ENCODE measurements at regions not wholly inside any gene's neighbourhood (a gene's known extent, or its start where the extent isn't known, plus 50 kb on each side); places are given as distances from the start of the nearest gene placed in this dataset.

- ATAC-seq: no peak
- DNase-seq (ENCODE audit: missing footprints): no peak
- intact Hi-C loops (cut with DNase I): no loop called here
Observed at GRCh38 chr5:136720674-136721073, 355.3 kb upstream of the TRPC7 start.

- intact Hi-C loops (cut with DNase I): no loop called here
- ATAC-seq (no peak), DNase-seq (ENCODE audit: missing footprints) (no peak)
Observed at GRCh38 chr5:136717917-136718316, 352.6 kb upstream of the TRPC7 start.

- ATAC-seq (no peak), DNase-seq (ENCODE audit: missing footprints) (no peak)
- intact Hi-C loops (cut with DNase I): no loop called here
Observed at GRCh38 chr5:136714286-136714685, 348.9 kb upstream of the TRPC7 start.

- intact Hi-C loops (cut with DNase I): no loop called here
- DNase-seq (ENCODE audit: missing footprints): no peak
- no peak for ATAC-seq
Observed at GRCh38 chr5:136712628-136713027, 347.3 kb upstream of the TRPC7 start.

GRCh38 chr5:136710834-136711233 lies 345.5 kb upstream of the TRPC7 start:
- intact Hi-C loops (cut with DNase I): no loop called here
- ATAC-seq: no peak
- DNase-seq (ENCODE audit: missing footprints): no peak

GRCh38 chr5:136703706-136704105 lies 338.4 kb upstream of the TRPC7 start:
- ATAC-seq: no peak
- intact Hi-C loops (cut with DNase I): no loop called here
- no peak for DNase-seq (ENCODE audit: missing footprints)

GRCh38 chr5:136703036-136703435 lies 337.7 kb upstream of the TRPC7 start:
- ATAC-seq: no peak
- no peak for DNase-seq (ENCODE audit: missing footprints)
- intact Hi-C loops (cut with DNase I): no loop called here

- intact Hi-C loops (cut with DNase I): no loop called here
- DNase-seq (ENCODE audit: missing footprints) (no peak), ATAC-seq (no peak)
Observed at GRCh38 chr5:136701191-136701590, 335.8 kb upstream of the TRPC7 start.

GRCh38 chr5:136699651-136700050 lies 334.3 kb upstream of the TRPC7 start:
- DNase-seq (ENCODE audit: missing footprints) (no peak), ATAC-seq (no peak)
- intact Hi-C loops (cut with DNase I): no loop called here

GRCh38 chr5:136698970-136699369 lies 333.6 kb upstream of the TRPC7 start:
- intact Hi-C loops (cut with DNase I): no loop called here
- DNase-seq (ENCODE audit: missing footprints) (no peak), ATAC-seq (no peak)

GRCh38 chr5:136694258-136694657 lies 328.9 kb upstream of the TRPC7 start:
- DNase-seq (ENCODE audit: missing footprints) (no peak), ATAC-seq (no peak)

GRCh38 chr5:136689552-136689951 lies 324.2 kb upstream of the TRPC7 start:
- intact Hi-C loops (cut with DNase I): no loop called here
- no peak for DNase-seq (ENCODE audit: missing footprints)
- ATAC-seq: no peak

More at GRCh38 chr5:136694258-136694657, 328.9 kb upstream of the TRPC7 start:
- intact Hi-C loops (cut with DNase I): no loop called here

- intact Hi-C loops (cut with DNase I): no loop called here
- ATAC-seq: no peak
Observed at GRCh38 chr5:136686192-136686872, 321.0 kb upstream of the TRPC7 start.

GRCh38 chr5:136682986-136683385 lies 317.6 kb upstream of the TRPC7 start:
- ATAC-seq (no peak), DNase-seq (ENCODE audit: missing footprints) (no peak)
- intact Hi-C loops (cut with DNase I): no loop called here

More at GRCh38 chr5:136686192-136686872, 321.0 kb upstream of the TRPC7 start:
- DNase-seq (ENCODE audit: missing footprints): no peak

GRCh38 chr5:136679233-136679632 lies 313.9 kb upstream of the TRPC7 start:
- intact Hi-C loops (cut with DNase I): no loop called here
- ATAC-seq (no peak), DNase-seq (ENCODE audit: missing footprints) (no peak)

GRCh38 chr5:136677217-136677616 lies 311.9 kb upstream of the TRPC7 start:
- intact Hi-C loops (cut with DNase I): no loop called here
- DNase-seq (ENCODE audit: missing footprints) (no peak), ATAC-seq (no peak)

- no peak for ATAC-seq
Observed at GRCh38 chr5:136676685-136677084, 311.3 kb upstream of the TRPC7 start.

GRCh38 chr5:136675769-136676168 lies 310.4 kb upstream of the TRPC7 start:
- ATAC-seq (no peak), DNase-seq (ENCODE audit: missing footprints) (no peak)
- intact Hi-C loops (cut with DNase I): no loop called here

More at GRCh38 chr5:136676685-136677084, 311.3 kb upstream of the TRPC7 start:
- DNase-seq (ENCODE audit: missing footprints): no peak
- intact Hi-C loops (cut with DNase I): no loop called here

- intact Hi-C loops (cut with DNase I): no loop called here
- DNase-seq (ENCODE audit: missing footprints) (no peak), ATAC-seq (peak; percentile 48)
Observed at GRCh38 chr5:136674178-136674577, 308.8 kb upstream of the TRPC7 start.

GRCh38 chr5:136667789-136668188 lies 302.4 kb upstream of the TRPC7 start:
- ATAC-seq: no peak
- intact Hi-C loops (cut with DNase I): no loop called here
- DNase-seq (ENCODE audit: missing footprints): no peak

- no peak for DNase-seq (ENCODE audit: missing footprints)
Observed at GRCh38 chr5:136666970-136667620, 301.8 kb upstream of the TRPC7 start.

More at GRCh38 chr5:136666970-136667620, 301.8 kb upstream of the TRPC7 start:
- ATAC-seq: no peak
- intact Hi-C loops (cut with DNase I): no loop called here

All from Right ventricle myocardium inferior (tissue), 1 donor.